Vagina (tissue), 2 donors: ENCODE measurements at regions not wholly inside any gene's neighbourhood (a gene's known extent, or its start where the extent isn't known, plus 50 kb on each side); places are given as distances from the start of the nearest gene placed in this dataset.

Experiments used
- CTCF ChIP-seq, 3 experiments: fragments of 450-650 bp in 2 of 3; fragments of 200-600 bp in 1 of 3; sonication (generic) in 1 of 3; IDR thresholded peaks; one replicate each; pipeline ENCODE4 v1.5.1; 2017 to 2019; ENCODE audit warnings: antibody characterized with exemption in 3 of 3, mild to moderate bottlenecking in 2 of 3, moderate library complexity in 2 of 3
- POLR2A ChIP-seq, 2 donors: fragments of 450-650 bp; IDR thresholded peaks; one replicate each; pipeline ENCODE4 v1.6.1; 2017; ENCODE audit warnings: antibody characterized with exemption in 2 of 2, mild to moderate bottlenecking in 2 of 2, moderate library complexity in 2 of 2
- POLR2AphosphoS5 ChIP-seq, 2 donors: sonication (generic); formaldehyde crosslinking; IDR thresholded peaks; one replicate each; pipeline ENCODE4 v1.9.0; 2017; ENCODE audit warnings: antibody characterized with exemption in 2 of 2, mild to moderate bottlenecking in 2 of 2, low read depth in 1 of 2; ENCODE audit not compliant: insufficient read depth in 1 of 2

- TF ChIP-seq POLR2A (IDR thresholded peaks at IDR 0.05) = no peak
- no peak for TF ChIP-seq CTCF (IDR thresholded peaks at IDR 0.05)
- no peak for TF ChIP-seq POLR2AphosphoS5 (IDR thresholded peaks at IDR 0.05; ENCODE audit: insufficient read depth in 1 of 2, low read depth in 1 of 2)
Observed at GRCh38 chrX:51798701-51799100, 55.5 kb downstream of the GSPT2 start.
